ENCODE measurements at regions not wholly inside any gene's neighbourhood (a gene's known extent, or its start where the extent isn't known, plus 50 kb on each side); places are given as distances from the start of the nearest gene placed in this dataset.

GRCh38 chr9:79452265-79452664 is 119.5 kb upstream of the TLE4 start:
- H3K9ac ChIP-seq = no peak overlapping the region
- no peaks in the 10 kb centered on the region for H3F3A ChIP-seq (ENCODE audit: insufficient read depth)
- H3K79me2 ChIP-seq (ENCODE audit: insufficient read depth) = no peaks in the 10 kb centered on the region
- no peaks in the 10 kb centered on the region for H3K27me3 ChIP-seq (replicated peaks; ENCODE audit: insufficient read depth)
- H3K36me3 ChIP-seq (ENCODE audit: low read depth) = no peaks in the 10 kb centered on the region
- H3K9me3 ChIP-seq (ENCODE audit: low read depth) = no peaks in the 10 kb centered on the region
- no peak overlapping the region for H3K27ac ChIP-seq
- H3K9me2 ChIP-seq (ENCODE audit: insufficient read depth) = peaks cover 3% of the 10 kb centered on the region; the same call in 1 of the 2 replicates
- H4K20me1 ChIP-seq (ENCODE audit: insufficient read depth) = no peaks in the 10 kb centered on the region
- in situ Hi-C loops (cut with MboI) = no loop called here
- TF ChIP-seq EZH2phosphoT487 (IDR thresholded peaks at IDR 0.05; ENCODE audit: insufficient read depth, low read depth) (no peak), EZH2 (IDR thresholded peaks at IDR 0.05; ENCODE audit: insufficient read depth, poor library complexity, severe bottlenecking) (no peak)
- no peak overlapping the region for H3K4me3 ChIP-seq
- no peak overlapping the region for H2AFZ ChIP-seq
- no peak overlapping the region for H3K4me2 ChIP-seq (ENCODE audit: unreplicated experiment)
- no peak for DNase-seq
- H3K4me1 ChIP-seq (ENCODE audit: insufficient read depth) = no peaks in the 10 kb centered on the region

- no peak overlapping the region for H3K4me3 ChIP-seq
Measured at GRCh38 chr9:79461712-79462111, 110.1 kb upstream of the TLE4 start.

GRCh38 chr9:79465156-79465555 is 106.6 kb upstream of the TLE4 start:
- no peaks in the 10 kb centered on the region for H4K20me1 ChIP-seq (ENCODE audit: insufficient read depth)
- H3K9me2 ChIP-seq (ENCODE audit: insufficient read depth) = no peaks in the 10 kb centered on the region
- no peak overlapping the region for H3K9ac ChIP-seq
- H3K79me2 ChIP-seq (ENCODE audit: insufficient read depth) = no peaks in the 10 kb centered on the region
- H3K9me3 ChIP-seq (ENCODE audit: low read depth) = no peaks in the 10 kb centered on the region
- no peak overlapping the region for H3K4me2 ChIP-seq (ENCODE audit: unreplicated experiment)
- no peaks in the 10 kb centered on the region for H3K36me3 ChIP-seq (ENCODE audit: low read depth)
- no peaks in the 10 kb centered on the region for H3K4me1 ChIP-seq (ENCODE audit: insufficient read depth)
- H3K27ac ChIP-seq = no peak overlapping the region
- H2AFZ ChIP-seq = no peak overlapping the region
- TF ChIP-seq EZH2phosphoT487 (IDR thresholded peaks at IDR 0.05; ENCODE audit: insufficient read depth, low read depth) (no peak), EZH2 (IDR thresholded peaks at IDR 0.05; ENCODE audit: insufficient read depth, poor library complexity, severe bottlenecking) (no peak)
- no peak for DNase-seq
- H3F3A ChIP-seq (ENCODE audit: insufficient read depth) = no peaks in the 10 kb centered on the region
- in situ Hi-C loops (cut with MboI) = no loop called here
- peaks cover 15% of the 10 kb centered on the region; the same call in 1 of the 2 replicates for H3K27me3 ChIP-seq (replicated peaks; ENCODE audit: insufficient read depth)
- H3K4me3 ChIP-seq = no peak overlapping the region

More at GRCh38 chr9:79461712-79462111, 110.1 kb upstream of the TLE4 start:
- no peak for DNase-seq
- Histone ChIP-seq H3K79me2 (ENCODE audit: insufficient read depth) (no peaks in the 10 kb centered on the region), H4K20me1 (ENCODE audit: insufficient read depth) (no peaks in the 10 kb centered on the region), H3K27me3 (replicated peaks; ENCODE audit: insufficient read depth) (peaks cover 12% of the 10 kb centered on the region; the same call in 1 of the 2 replicates), H3K36me3 (ENCODE audit: low read depth) (no peaks in the 10 kb centered on the region), H3K4me2 (ENCODE audit: unreplicated experiment) (no peak overlapping the region), H3F3A (ENCODE audit: insufficient read depth) (no peaks in the 10 kb centered on the region), H3K9me2 (ENCODE audit: insufficient read depth) (no peaks in the 10 kb centered on the region), H2AFZ (no peak overlapping the region), H3K27ac (no peak overlapping the region), H3K4me1 (ENCODE audit: insufficient read depth) (no peaks in the 10 kb centered on the region), H3K9me3 (ENCODE audit: low read depth) (no peaks in the 10 kb centered on the region), H3K9ac (no peak overlapping the region)
- in situ Hi-C loops (cut with MboI) = no loop called here
- no peak for TF ChIP-seq EZH2 (IDR thresholded peaks at IDR 0.05; ENCODE audit: insufficient read depth, poor library complexity, severe bottlenecking)
- TF ChIP-seq EZH2phosphoT487 (IDR thresholded peaks at IDR 0.05; ENCODE audit: insufficient read depth, low read depth) = no peak
- WGBS, 2 experiments (ENCODE audit: low coverage in 1 of 2, low lambda C conversion rate in 2 of 2, missing lambda C conversion rate in 2 of 2) = 1% methylated on average over 3 of the region's 3 CpGs

- no peak overlapping the region for H2AFZ ChIP-seq
- H3K4me1 ChIP-seq (ENCODE audit: insufficient read depth) = no peaks in the 10 kb centered on the region
- 74 to 76% methylated on average over 2 of the region's 2 CpGs for WGBS, 2 experiments (ENCODE audit: low coverage in 1 of 2, low lambda C conversion rate in 2 of 2, missing lambda C conversion rate in 2 of 2)
- H3K9ac ChIP-seq = no peak overlapping the region
- TF ChIP-seq EZH2 (IDR thresholded peaks at IDR 0.05; ENCODE audit: insufficient read depth, poor library complexity, severe bottlenecking) (no peak), EZH2phosphoT487 (IDR thresholded peaks at IDR 0.05; ENCODE audit: insufficient read depth, low read depth) (no peak)
- H3K27me3 ChIP-seq (replicated peaks; ENCODE audit: insufficient read depth) = 0 out of 2 replicates have a peak, but pooled peaks cover 3% of the 10 kb centered on the region
- no peaks in the 10 kb centered on the region for H3K9me2 ChIP-seq (ENCODE audit: insufficient read depth)
- no peaks in the 10 kb centered on the region for H4K20me1 ChIP-seq (ENCODE audit: insufficient read depth)
- no peak for DNase-seq
- H3K36me3 ChIP-seq (ENCODE audit: low read depth) = no peaks in the 10 kb centered on the region
- no peak overlapping the region for H3K27ac ChIP-seq
- no peaks in the 10 kb centered on the region for H3K9me3 ChIP-seq (ENCODE audit: low read depth)
- no peaks in the 10 kb centered on the region for H3K79me2 ChIP-seq (ENCODE audit: insufficient read depth)
- H3K4me2 ChIP-seq (ENCODE audit: unreplicated experiment) = no peak overlapping the region
- H3K4me3 ChIP-seq = no peak overlapping the region
- no peaks in the 10 kb centered on the region for H3F3A ChIP-seq (ENCODE audit: insufficient read depth)
- in situ Hi-C loops (cut with MboI) = no loop called here
Measured at GRCh38 chr9:79469164-79469563, 102.6 kb upstream of the TLE4 start.

GRCh38 chr9:79470954-79471353 is 100.8 kb upstream of the TLE4 start:
- in situ Hi-C loops (cut with MboI) = no loop called here
- Histone ChIP-seq H3K36me3 (ENCODE audit: low read depth) (no peaks in the 10 kb centered on the region), H4K20me1 (ENCODE audit: insufficient read depth) (no peaks in the 10 kb centered on the region), H3F3A (ENCODE audit: insufficient read depth) (no peaks in the 10 kb centered on the region), H3K9ac (no peak overlapping the region), H2AFZ (no peak overlapping the region), H3K9me2 (ENCODE audit: insufficient read depth) (no peaks in the 10 kb centered on the region), H3K4me1 (ENCODE audit: insufficient read depth) (no peaks in the 10 kb centered on the region), H3K4me3 (no peak overlapping the region), H3K9me3 (ENCODE audit: low read depth) (no peaks in the 10 kb centered on the region), H3K4me2 (ENCODE audit: unreplicated experiment) (no peak overlapping the region), H3K27ac (no peak overlapping the region), H3K79me2 (ENCODE audit: insufficient read depth) (no peaks in the 10 kb centered on the region), H3K27me3 (replicated peaks; ENCODE audit: insufficient read depth) (0 out of 2 replicates have a peak, but pooled peaks cover 3% of the 10 kb centered on the region)
- TF ChIP-seq EZH2 (IDR thresholded peaks at IDR 0.05; ENCODE audit: insufficient read depth, poor library complexity, severe bottlenecking) (no peak), EZH2phosphoT487 (IDR thresholded peaks at IDR 0.05; ENCODE audit: insufficient read depth, low read depth) (no peak)
- 80 to 83% methylated on average over 2 of the region's 2 CpGs for WGBS, 2 experiments (ENCODE audit: low coverage in 1 of 2, low lambda C conversion rate in 2 of 2, missing lambda C conversion rate in 2 of 2)
- no peak for DNase-seq

All from GM23248 (cell line).